ENCODE measurements at regions not wholly inside any gene's neighbourhood (a gene's known extent, or its start where the extent isn't known, plus 50 kb on each side); places are given as distances from the start of the nearest gene placed in this dataset.

GRCh38 chr4:57672846-57673433 lies 562.8 kb upstream of the IGFBP7 start:
- H3K9me3 Mint-ChIP-seq: peaks cover 0 to 14% (median 4%) of the 10 kb centered on the region in 11 donors
- intact Hi-C loops (cut with micrococcal nuclease): no loop called here
- Histone ChIP-seq H3K4me3 (ENCODE audit: low read length) (no peak overlapping the region), H3K27ac (ENCODE audit: low read depth, low read length) (no peak overlapping the region), H3K4me1 (ENCODE audit: control insufficient read depth in 2 of 2, insufficient read depth in 2 of 2, low read length in 2 of 2) (no peaks in the 10 kb centered on the region), H3K9me3 (ENCODE audit: control insufficient read depth in 2 of 3, low read length in 3 of 3) (no peaks in the 10 kb centered on the region), H3K27me3 (ENCODE audit: control insufficient read depth in 2 of 2, insufficient read depth in 2 of 2, low read length in 2 of 2) (no peaks in the 10 kb centered on the region), H3K36me3 (ENCODE audit: control insufficient read depth in 2 of 3, insufficient read depth in 3 of 3, low read length in 3 of 3) (no peaks in the 10 kb centered on the region)
- DNase-seq: no peak
- H3K27me3 Mint-ChIP-seq: no peaks in the 10 kb centered on the region
- ChIA-PET CTCF (no interaction called here), POLR2A (no interaction called here)
- ATAC-seq: no peak
- H3K27ac Mint-ChIP-seq: no peak overlapping the region
- no peak overlapping the region for H3K4me3 Mint-ChIP-seq
- no peaks in the 10 kb centered on the region for H3K36me3 Mint-ChIP-seq
- H3K4me1 Mint-ChIP-seq: peaks cover 0 to 2% (median 0%) of the 10 kb centered on the region in 7 donors

- no peak overlapping the region for H3K27ac ChIP-seq (ENCODE audit: low read depth, low read length)
- Mint-ChIP-seq H3K36me3 (no peaks in the 10 kb centered on the region), H3K4me1 (no peaks in the 10 kb centered on the region), H3K9me3 (peaks cover 0 to 10% (median 4%) of the 10 kb centered on the region in 11 donors), H3K4me3 (no peak overlapping the region), H3K27me3 (no peaks in the 10 kb centered on the region), H3K27ac (no peak overlapping the region)
- no peaks in the 10 kb centered on the region for H3K36me3 ChIP-seq (ENCODE audit: control insufficient read depth in 2 of 3, insufficient read depth in 3 of 3, low read length in 3 of 3)
- no peaks in the 10 kb centered on the region for H3K4me1 ChIP-seq (ENCODE audit: control insufficient read depth in 2 of 2, insufficient read depth in 2 of 2, low read length in 2 of 2)
- ATAC-seq (no peak), DNase-seq (no peak)
- H3K27me3 ChIP-seq (ENCODE audit: control insufficient read depth in 2 of 2, insufficient read depth in 2 of 2, low read length in 2 of 2): no peaks in the 10 kb centered on the region
- H3K4me3 ChIP-seq (ENCODE audit: low read length): no peak overlapping the region
- intact Hi-C loops (cut with micrococcal nuclease): no loop called here
- ChIA-PET POLR2A (no interaction called here), CTCF (no interaction called here)
- H3K9me3 ChIP-seq (ENCODE audit: control insufficient read depth in 2 of 3, low read length in 3 of 3): no peaks in the 10 kb centered on the region
These were observed 558.4 kb upstream of the IGFBP7 start for GRCh38 chr4:57668621-57669020.

- Histone ChIP-seq H3K4me3 (ENCODE audit: low read length) (no peak overlapping the region), H3K36me3 (ENCODE audit: control insufficient read depth in 2 of 3, insufficient read depth in 3 of 3, low read length in 3 of 3) (no peaks in the 10 kb centered on the region), H3K27ac (ENCODE audit: low read depth, low read length) (no peak overlapping the region), H3K4me1 (ENCODE audit: control insufficient read depth in 2 of 2, insufficient read depth in 2 of 2, low read length in 2 of 2) (no peaks in the 10 kb centered on the region), H3K27me3 (ENCODE audit: control insufficient read depth in 2 of 2, insufficient read depth in 2 of 2, low read length in 2 of 2) (no peaks in the 10 kb centered on the region), H3K9me3 (ENCODE audit: control insufficient read depth in 2 of 3, low read length in 3 of 3) (no peaks in the 10 kb centered on the region)
- ATAC-seq (no peak), DNase-seq (no peak)
- Mint-ChIP-seq H3K36me3 (no peaks in the 10 kb centered on the region), H3K4me1 (no peaks in the 10 kb centered on the region), H3K4me3 (no peak overlapping the region), H3K27ac (no peak overlapping the region), H3K9me3 (peaks cover 0 to 13% (median 4%) of the 10 kb centered on the region in 11 donors), H3K27me3 (no peaks in the 10 kb centered on the region)
- intact Hi-C loops (cut with micrococcal nuclease): no loop called here
- POLR2A ChIA-PET: no interaction called here
- CTCF ChIA-PET: no interaction called here
These were observed 555.6 kb upstream of the IGFBP7 start for GRCh38 chr4:57665806-57666205.

GRCh38 chr4:57661517-57662090 lies 551.4 kb upstream of the IGFBP7 start:
- intact Hi-C loops (cut with micrococcal nuclease): no loop called here
- H3K27me3 ChIP-seq (ENCODE audit: control insufficient read depth in 2 of 2, insufficient read depth in 2 of 2, low read length in 2 of 2): no peaks in the 10 kb centered on the region
- no peaks in the 10 kb centered on the region for H3K4me1 ChIP-seq (ENCODE audit: control insufficient read depth in 2 of 2, insufficient read depth in 2 of 2, low read length in 2 of 2)
- no peaks in the 10 kb centered on the region for H3K36me3 ChIP-seq (ENCODE audit: control insufficient read depth in 2 of 3, insufficient read depth in 3 of 3, low read length in 3 of 3)
- no peaks in the 10 kb centered on the region for H3K36me3 Mint-ChIP-seq
- H3K27ac Mint-ChIP-seq: no peak overlapping the region
- H3K4me3 Mint-ChIP-seq: no peak overlapping the region
- no peak overlapping the region for H3K4me3 ChIP-seq (ENCODE audit: low read length)
- H3K9me3 ChIP-seq (ENCODE audit: control insufficient read depth in 2 of 3, low read length in 3 of 3): no peaks in the 10 kb centered on the region
- DNase-seq (no peak), ATAC-seq (no peak)
- H3K27ac ChIP-seq (ENCODE audit: low read depth, low read length): no peak overlapping the region
- ChIA-PET POLR2A (no interaction called here), CTCF (no interaction called here)
- H3K27me3 Mint-ChIP-seq: no peaks in the 10 kb centered on the region
- no peaks in the 10 kb centered on the region for H3K4me1 Mint-ChIP-seq
- peaks cover 0 to 7% (median 2%) of the 10 kb centered on the region in 11 donors for H3K9me3 Mint-ChIP-seq

GRCh38 chr4:57658673-57659072 lies 548.5 kb upstream of the IGFBP7 start:
- no peak overlapping the region for H3K27ac Mint-ChIP-seq
- Histone ChIP-seq H3K36me3 (ENCODE audit: control insufficient read depth in 2 of 3, insufficient read depth in 3 of 3, low read length in 3 of 3) (no peaks in the 10 kb centered on the region), H3K4me1 (ENCODE audit: control insufficient read depth in 2 of 2, insufficient read depth in 2 of 2, low read length in 2 of 2) (no peaks in the 10 kb centered on the region), H3K9me3 (ENCODE audit: control insufficient read depth in 2 of 3, low read length in 3 of 3) (no peaks in the 10 kb centered on the region), H3K4me3 (ENCODE audit: low read length) (no peak overlapping the region), H3K27ac (ENCODE audit: low read depth, low read length) (no peak overlapping the region), H3K27me3 (ENCODE audit: control insufficient read depth in 2 of 2, insufficient read depth in 2 of 2, low read length in 2 of 2) (no peaks in the 10 kb centered on the region)
- ChIA-PET POLR2A (no interaction called here), CTCF (no interaction called here)
- H3K9me3 Mint-ChIP-seq: peaks cover 0 to 13% (median 2%) of the 10 kb centered on the region in 11 donors
- no peaks in the 10 kb centered on the region for H3K27me3 Mint-ChIP-seq
- H3K4me1 Mint-ChIP-seq: no peaks in the 10 kb centered on the region
- no peak overlapping the region for H3K4me3 Mint-ChIP-seq
- no peaks in the 10 kb centered on the region for H3K36me3 Mint-ChIP-seq
- intact Hi-C loops (cut with micrococcal nuclease): no loop called here
- DNase-seq: no peak
- ATAC-seq: no peak

GRCh38 chr4:57658188-57658587 lies 548.0 kb upstream of the IGFBP7 start:
- no peaks in the 10 kb centered on the region for H3K9me3 ChIP-seq (ENCODE audit: control insufficient read depth in 2 of 3, low read length in 3 of 3)
- ChIA-PET CTCF (no interaction called here), POLR2A (no interaction called here)
- no peak for DNase-seq
- Mint-ChIP-seq H3K9me3 (peaks cover 0 to 13% (median 2%) of the 10 kb centered on the region in 11 donors), H3K27ac (no peak overlapping the region), H3K27me3 (no peaks in the 10 kb centered on the region), H3K36me3 (no peaks in the 10 kb centered on the region), H3K4me1 (no peaks in the 10 kb centered on the region), H3K4me3 (no peak overlapping the region)
- H3K27ac ChIP-seq (ENCODE audit: low read depth, low read length): no peak overlapping the region
- H3K36me3 ChIP-seq (ENCODE audit: control insufficient read depth in 2 of 3, insufficient read depth in 3 of 3, low read length in 3 of 3): no peaks in the 10 kb centered on the region
- H3K4me3 ChIP-seq (ENCODE audit: low read length): no peak overlapping the region
- no peaks in the 10 kb centered on the region for H3K27me3 ChIP-seq (ENCODE audit: control insufficient read depth in 2 of 2, insufficient read depth in 2 of 2, low read length in 2 of 2)
- H3K4me1 ChIP-seq (ENCODE audit: control insufficient read depth in 2 of 2, insufficient read depth in 2 of 2, low read length in 2 of 2): no peaks in the 10 kb centered on the region
- no peak for ATAC-seq
- intact Hi-C loops (cut with micrococcal nuclease): no loop called here

GRCh38 chr4:57655342-57655741 lies 545.2 kb upstream of the IGFBP7 start:
- H3K36me3 Mint-ChIP-seq: no peaks in the 10 kb centered on the region
- no peak overlapping the region for H3K4me3 Mint-ChIP-seq
- no peaks in the 10 kb centered on the region for H3K27me3 Mint-ChIP-seq
- H3K4me3 ChIP-seq (ENCODE audit: low read length): no peak overlapping the region
- peaks cover 0 to 13% (median 2%) of the 10 kb centered on the region in 11 donors for H3K9me3 Mint-ChIP-seq
- CTCF ChIA-PET: no interaction called here
- H3K4me1 Mint-ChIP-seq: no peaks in the 10 kb centered on the region
- H3K4me1 ChIP-seq (ENCODE audit: control insufficient read depth in 2 of 2, insufficient read depth in 2 of 2, low read length in 2 of 2): no peaks in the 10 kb centered on the region
- no peaks in the 10 kb centered on the region for H3K27me3 ChIP-seq (ENCODE audit: control insufficient read depth in 2 of 2, insufficient read depth in 2 of 2, low read length in 2 of 2)
- H3K27ac Mint-ChIP-seq: no peak overlapping the region
- POLR2A ChIA-PET: no interaction called here
- no peaks in the 10 kb centered on the region for H3K36me3 ChIP-seq (ENCODE audit: control insufficient read depth in 2 of 3, insufficient read depth in 3 of 3, low read length in 3 of 3)
- intact Hi-C loops (cut with micrococcal nuclease): no loop called here
- no peaks in the 10 kb centered on the region for H3K9me3 ChIP-seq (ENCODE audit: control insufficient read depth in 2 of 3, low read length in 3 of 3)
- no peak overlapping the region for H3K27ac ChIP-seq (ENCODE audit: low read depth, low read length)
- ATAC-seq (no peak), DNase-seq (no peak)

All from naive thymus-derived CD4-positive, alpha-beta T cell (primary cell).